Esophagus (tissue), 2 donors: ENCODE measurements at regions not wholly inside any gene's neighbourhood (a gene's known extent, or its start where the extent isn't known, plus 50 kb on each side); places are given as distances from the start of the nearest gene placed in this dataset.

ENCODE experiments used
- H3K27ac ChIP-seq, 2 donors: one replicate each; pipeline ENCODE4 v1.5.1; 2013; ENCODE audit warnings: low read depth in 2 of 2, mild to moderate bottlenecking in 2 of 2, inconsistent platforms in 1 of 2, low read length in 1 of 2, moderate library complexity in 1 of 2
- H3K27me3 ChIP-seq, 2 donors: one replicate each; pipeline ENCODE4 v1.6.1; 2013; ENCODE audit warnings: low read length in 2 of 2, control low read depth in 1 of 2, mild to moderate bottlenecking in 1 of 2; ENCODE audit not compliant: insufficient read depth in 2 of 2, control insufficient read depth in 1 of 2
- H3K36me3 ChIP-seq, 2 donors: one replicate each; pipeline ENCODE4 v1.6.1; 2013; ENCODE audit warnings: low read length in 1 of 2; ENCODE audit not compliant: control insufficient read depth in 2 of 2, insufficient read depth in 2 of 2
- H3K4me1 ChIP-seq, 2 donors: one replicate each; pipeline ENCODE4 v1.6.1; 2013; ENCODE audit warnings: low read length in 1 of 2; ENCODE audit not compliant: control insufficient read depth in 2 of 2, insufficient read depth in 2 of 2
- H3K4me3 ChIP-seq, 2 donors: one replicate each; pipeline ENCODE4 v1.5.1; 2013; ENCODE audit warnings: low read length in 2 of 2, mild to moderate bottlenecking in 2 of 2, low read depth in 1 of 2, moderate library complexity in 1 of 2
- H3K9me3 ChIP-seq, 2 donors: one replicate each; pipeline ENCODE4 v1.6.1; 2013; ENCODE audit warnings: mild to moderate bottlenecking in 2 of 2, low read depth in 1 of 2, low read length in 1 of 2, moderate library complexity in 1 of 2; ENCODE audit not compliant: control insufficient read depth in 2 of 2, insufficient read depth in 1 of 2
- WGBS, 2 donors: extraction: QIAGEN DNeasy Blood & Tissue Kit; methylation state at CpG; one replicate each; pipeline ENCODE4 v1.1.7; 2013; 5-methylcytosine and 5-hydroxymethylcytosine counted together
- donor health status: healthy with polysubstance abuse.
- donor health status: Bipolar disorder and iron deficiency.

DNA sequence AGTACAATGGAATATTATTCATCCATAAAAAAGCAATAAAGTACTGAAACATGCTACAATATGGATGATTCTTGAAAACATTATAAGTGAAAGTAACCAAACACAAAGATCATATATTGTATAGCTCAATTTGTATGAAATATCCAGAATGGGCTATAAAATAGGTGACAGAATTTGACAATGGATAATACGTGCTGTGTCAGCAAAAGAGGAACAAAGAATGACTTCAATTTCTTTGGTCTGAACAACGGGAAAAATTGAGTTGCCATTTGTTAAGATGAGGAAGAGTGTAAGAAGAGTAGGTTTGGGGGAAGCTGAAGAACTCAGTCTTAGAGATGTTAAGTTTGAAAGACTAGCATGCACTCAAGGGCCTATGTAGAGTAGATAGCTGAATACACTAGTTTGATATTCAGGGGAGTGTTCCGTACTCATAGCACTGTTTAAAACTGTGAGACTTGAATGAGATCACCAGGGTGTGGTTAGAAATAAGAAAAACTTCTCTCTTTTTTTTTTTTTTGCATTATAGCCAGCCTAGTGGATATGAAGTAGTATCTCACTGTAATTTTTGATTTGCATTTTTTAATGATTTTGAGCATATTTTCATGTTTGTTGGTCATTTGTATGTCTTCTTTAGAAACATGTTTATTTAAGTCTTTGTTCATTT is 213.6 kb downstream of the NR4A2 start:
- H3K27ac ChIP-seq: no peak overlapping the region
- no peaks in the 10 kb centered on the region for H3K36me3 ChIP-seq

DNA sequence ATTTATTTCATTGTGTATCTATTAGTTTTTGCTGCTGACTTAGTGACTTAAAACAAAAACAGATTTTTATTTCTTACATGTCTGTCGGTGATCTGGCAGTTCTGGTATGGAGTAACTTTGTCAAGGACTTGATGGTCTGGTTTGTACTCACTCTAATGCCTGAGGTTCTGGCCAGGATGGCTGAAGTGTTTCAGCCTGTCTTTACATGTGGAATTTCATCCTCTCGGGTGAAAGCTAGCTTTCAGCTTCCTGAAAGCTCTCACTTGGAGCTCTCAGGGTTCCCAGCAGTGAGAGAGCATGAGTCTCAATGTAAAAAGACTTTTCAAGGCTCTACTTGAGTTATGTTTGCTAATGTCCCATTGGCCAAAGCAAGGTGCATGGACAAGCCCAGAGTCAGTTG is 216.4 kb downstream of the NR4A2 start:
- WGBS, 2 donors: 33 to 41% methylated on average over 2 of the region's 2 CpGs
- no peaks in the 10 kb centered on the region for H3K9me3 ChIP-seq
- no peaks in the 10 kb centered on the region for H3K4me1 ChIP-seq
- H3K27me3 ChIP-seq: no peaks in the 10 kb centered on the region
- H3K27ac ChIP-seq: peak overlapping the region; percentile 55 to 77
- no peaks in the 10 kb centered on the region for H3K36me3 ChIP-seq
- H3K4me3 ChIP-seq: no peak overlapping the region

More for the DNA sequence above, 213.6 kb downstream of the NR4A2 start:
- Histone ChIP-seq H3K4me1 (no peaks in the 10 kb centered on the region), H3K9me3 (no peaks in the 10 kb centered on the region), H3K27me3 (no peaks in the 10 kb centered on the region), H3K4me3 (no peak overlapping the region)
- 73 to 79% methylated on average over 3 of the region's 3 CpGs for WGBS, 2 donors

DNA sequence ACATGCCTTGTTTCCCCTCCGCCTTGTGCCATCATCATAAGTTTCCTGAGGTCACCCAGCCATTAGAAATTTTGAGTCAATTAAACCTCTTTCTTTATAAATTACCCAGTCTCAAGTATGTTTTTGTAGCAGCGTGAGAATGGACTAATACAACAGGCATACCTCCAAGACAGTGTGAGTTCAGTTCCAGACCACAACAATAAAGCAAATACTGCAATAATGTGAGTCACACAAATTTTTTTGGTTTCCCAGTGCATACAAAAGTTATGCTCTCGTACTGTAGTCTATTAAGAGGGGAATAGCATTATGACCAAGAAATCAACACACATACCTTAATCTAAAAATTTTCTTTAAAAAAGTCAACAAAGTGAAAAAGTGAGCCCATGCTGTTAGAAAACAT is 217.2 kb downstream of the NR4A2 start:
- Histone ChIP-seq H3K4me3 (no peak overlapping the region), H3K36me3 (no peaks in the 10 kb centered on the region), H3K27me3 (no peaks in the 10 kb centered on the region), H3K4me1 (no peaks in the 10 kb centered on the region), H3K27ac (peak overlapping the region; percentile 47 to 57), H3K9me3 (no peaks in the 10 kb centered on the region)
- 60 to 66% methylated on average over 3 of the region's 3 CpGs for WGBS, 2 donors

DNA sequence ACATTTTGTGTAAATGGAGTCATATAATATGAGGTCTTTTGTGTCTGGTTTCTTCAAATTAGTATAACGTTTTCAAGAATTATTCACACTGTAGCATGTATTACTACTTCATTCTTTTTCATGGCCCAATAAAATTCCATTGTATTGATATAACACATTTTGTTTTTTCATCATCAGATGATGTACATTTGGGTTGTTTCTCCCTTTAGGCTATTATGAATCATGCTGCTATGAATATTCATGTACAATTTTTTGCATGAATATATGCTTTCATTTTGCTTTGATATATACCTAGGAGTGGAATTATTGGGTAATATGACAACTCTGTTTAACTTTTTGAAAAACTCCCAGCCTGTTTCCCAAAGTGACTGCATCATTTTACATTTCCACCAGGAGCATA is 220.2 kb downstream of the NR4A2 start:
- no peaks in the 10 kb centered on the region for H3K4me1 ChIP-seq
- no peak overlapping the region for H3K4me3 ChIP-seq
- H3K9me3 ChIP-seq: no peaks in the 10 kb centered on the region
- 38 to 47% methylated on average over 1 of the region's 1 CpG for WGBS, 2 donors
- no peaks in the 10 kb centered on the region for H3K27me3 ChIP-seq
- no peaks in the 10 kb centered on the region for H3K36me3 ChIP-seq
- H3K27ac ChIP-seq: no peak overlapping the region

DNA sequence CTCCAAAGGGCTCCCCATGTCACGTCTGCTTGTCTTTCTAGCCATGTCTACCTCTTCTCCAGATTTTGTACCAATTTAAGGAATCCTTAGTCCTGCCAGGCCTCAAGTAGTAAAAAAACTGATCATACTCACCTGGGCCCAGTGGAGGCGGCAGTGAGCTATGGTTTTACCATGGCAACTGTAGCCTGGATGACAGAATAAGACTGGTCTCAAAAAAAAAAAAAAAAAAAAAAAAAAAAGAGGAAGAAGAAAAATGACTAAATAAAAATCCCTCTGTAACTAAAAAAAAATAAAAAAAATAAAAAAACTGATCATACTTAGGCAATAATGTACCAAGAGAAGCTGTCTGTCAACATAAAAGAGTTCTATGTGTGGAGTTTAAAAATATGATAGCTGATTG is 221.6 kb downstream of the NR4A2 start:
- H3K9me3 ChIP-seq: no peaks in the 10 kb centered on the region
- H3K27me3 ChIP-seq: no peaks in the 10 kb centered on the region
- no peak overlapping the region for H3K4me3 ChIP-seq
- H3K36me3 ChIP-seq: no peaks in the 10 kb centered on the region
- H3K27ac ChIP-seq: no peak overlapping the region
- 64 to 72% methylated on average over 2 of the region's 2 CpGs for WGBS, 2 donors
- H3K4me1 ChIP-seq: no peaks in the 10 kb centered on the region

DNA sequence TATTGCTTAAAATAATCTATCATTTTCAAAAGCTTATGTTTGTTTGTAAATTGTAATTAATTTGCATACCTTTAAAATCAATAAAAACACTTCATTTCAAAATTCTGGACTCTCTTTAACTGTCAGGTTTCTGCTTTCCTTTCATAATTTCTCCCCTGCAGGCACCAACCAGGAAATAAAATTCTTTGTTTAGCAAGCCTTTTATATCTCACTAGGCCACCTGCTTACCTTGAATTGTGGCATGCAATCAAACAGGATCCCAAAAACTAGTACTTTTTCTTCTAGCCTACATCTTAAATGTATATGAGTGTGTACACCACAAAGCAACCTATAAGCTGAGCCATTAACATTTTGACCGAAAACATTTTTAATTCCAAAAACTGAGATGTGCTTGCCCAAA is 233.1 kb downstream of the NR4A2 start:
- H3K4me3 ChIP-seq: no peak overlapping the region
- H3K9me3 ChIP-seq: no peaks in the 10 kb centered on the region
- H3K27me3 ChIP-seq: no peaks in the 10 kb centered on the region
- no peak overlapping the region for H3K27ac ChIP-seq
- H3K36me3 ChIP-seq: no peaks in the 10 kb centered on the region
- H3K4me1 ChIP-seq: no peaks in the 10 kb centered on the region
- 90 to 91% methylated on average over 1 of the region's 1 CpG for WGBS, 2 donors

DNA sequence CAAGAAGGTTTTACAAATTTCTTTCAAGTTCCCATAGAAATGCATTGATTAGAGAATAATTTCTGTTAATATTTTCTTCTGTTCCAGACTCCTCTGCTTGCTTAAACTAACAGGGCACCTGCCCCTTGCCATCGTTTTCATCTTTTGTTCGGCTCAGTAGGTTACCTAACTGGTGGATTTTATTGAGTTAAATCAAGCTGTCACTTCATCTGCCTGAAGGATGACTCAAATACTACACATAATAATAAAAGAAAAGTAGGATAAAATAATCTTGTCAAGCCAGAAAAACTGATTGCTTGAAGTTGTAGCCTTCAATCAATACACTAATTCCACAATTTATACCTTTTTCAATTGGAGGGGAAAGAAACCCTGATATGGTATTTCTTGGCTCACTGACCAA is 234.0 kb downstream of the NR4A2 start:
- WGBS, 2 donors: 45% methylated on average over 2 of the region's 2 CpGs
- Histone ChIP-seq H3K4me3 (no peak overlapping the region), H3K9me3 (no peaks in the 10 kb centered on the region), H3K4me1 (no peaks in the 10 kb centered on the region), H3K27me3 (no peaks in the 10 kb centered on the region), H3K36me3 (no peaks in the 10 kb centered on the region), H3K27ac (no peak overlapping the region)

DNA sequence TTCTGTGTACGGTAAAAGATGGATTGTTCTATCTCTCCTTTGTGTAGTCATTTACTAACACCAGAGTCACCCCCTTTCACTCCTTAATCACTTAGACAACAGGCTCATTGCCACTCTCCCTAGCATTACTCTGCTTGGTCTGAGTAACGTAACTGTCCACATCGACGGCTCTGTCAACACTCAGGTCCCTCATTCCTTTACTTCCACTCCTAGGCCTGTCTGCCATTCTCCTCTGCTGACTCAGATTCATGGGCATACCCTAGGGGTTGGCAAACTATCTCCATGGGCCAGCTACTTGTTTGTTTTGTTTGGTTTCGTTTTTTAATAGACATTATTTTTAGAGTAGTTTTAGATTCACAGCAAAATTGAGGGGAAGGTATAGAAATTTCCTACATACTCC is 243.9 kb downstream of the NR4A2 start:
- Histone ChIP-seq H3K9me3 (no peaks in the 10 kb centered on the region), H3K4me1 (peaks cover 0 to 4% of the 10 kb centered on the region in 2 donors), H3K4me3 (no peak overlapping the region), H3K36me3 (no peaks in the 10 kb centered on the region), H3K27me3 (peaks cover 0 to 4% of the 10 kb centered on the region in 2 donors), H3K27ac (peak overlapping the region in 1 of 2 donors; percentile 30)
- 64 to 66% methylated on average over 5 of the region's 5 CpGs for WGBS, 2 donors

DNA sequence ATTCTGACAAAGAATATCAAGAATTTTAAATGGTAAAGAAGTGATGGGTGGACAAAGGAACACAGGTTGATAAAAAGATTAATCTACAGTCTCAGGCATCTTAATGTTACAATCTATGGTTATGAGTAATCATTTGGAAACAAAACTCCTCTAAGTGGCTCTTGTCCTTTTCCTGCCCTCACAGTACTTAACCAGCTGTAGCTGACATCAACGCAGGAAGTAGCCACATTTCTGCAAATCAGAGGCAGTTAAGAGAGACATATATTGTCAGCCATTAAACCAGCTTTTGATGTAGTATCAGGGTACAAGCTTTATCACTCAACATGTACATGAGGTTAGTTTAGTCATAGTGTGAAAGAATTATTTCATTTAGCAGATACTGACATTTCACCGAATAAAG is 244.6 kb downstream of the NR4A2 start:
- 63 to 65% methylated on average over 2 of the region's 2 CpGs for WGBS, 2 donors
- Histone ChIP-seq H3K27ac (no peak overlapping the region), H3K27me3 (peaks cover 0 to 4% of the 10 kb centered on the region in 2 donors), H3K9me3 (no peaks in the 10 kb centered on the region), H3K36me3 (no peaks in the 10 kb centered on the region), H3K4me3 (no peak overlapping the region), H3K4me1 (peaks cover 0 to 4% of the 10 kb centered on the region in 2 donors)

DNA sequence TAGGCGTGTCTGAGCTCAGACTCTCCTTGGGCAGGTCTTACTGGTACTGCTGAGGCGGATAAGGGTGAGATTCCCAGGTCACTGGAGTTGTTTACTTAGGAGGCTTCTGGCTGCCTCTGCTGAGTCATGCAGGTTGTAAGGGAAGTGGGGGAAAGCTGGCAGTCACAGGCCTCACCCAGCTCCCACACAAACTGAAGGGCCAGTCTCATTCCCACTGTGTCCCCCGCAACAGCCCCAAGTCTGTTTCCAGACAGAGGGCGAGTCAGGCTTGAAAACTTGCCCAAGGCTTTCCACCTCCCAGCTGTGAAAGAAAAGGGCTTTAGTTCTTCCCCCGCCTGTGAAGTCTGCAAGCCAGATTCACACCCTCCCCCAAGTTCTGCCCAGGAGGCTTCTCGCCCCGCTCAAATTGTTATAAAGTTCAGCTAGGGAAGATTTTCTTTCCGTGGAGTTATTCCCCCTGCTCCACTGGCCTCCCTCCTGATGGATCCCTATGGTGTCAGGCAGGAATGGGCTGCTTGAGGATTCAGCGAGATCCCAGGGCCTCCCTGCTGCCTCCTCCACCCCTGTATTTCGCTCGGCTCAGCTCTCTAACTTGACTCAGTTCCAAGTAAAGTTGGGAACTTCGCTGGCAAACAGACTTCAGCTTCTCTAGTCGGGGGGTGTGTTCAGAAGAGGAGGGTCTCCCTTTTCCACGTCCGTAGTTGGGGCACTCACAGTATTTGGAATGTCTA is 248.6 kb downstream of the NR4A2 start:
- Histone ChIP-seq H3K9me3 (no peaks in the 10 kb centered on the region), H3K4me1 (peaks cover 0 to 4% of the 10 kb centered on the region in 2 donors), H3K27ac (peak overlapping the region; percentile 81 to 93), H3K27me3 (no peaks in the 10 kb centered on the region), H3K4me3 (no peak overlapping the region), H3K36me3 (no peaks in the 10 kb centered on the region)
- 53 to 64% methylated on average over 15 of the region's 15 CpGs for whole genome bisulfite sequencing, 2 donors
